H9 (cell line): ENCODE measurements at regions not wholly inside any gene's neighbourhood (a gene's known extent, or its start where the extent isn't known, plus 50 kb on each side); places are given as distances from the start of the nearest gene placed in this dataset.
A peak's percentile ranks its signal among the peaks of the same experiment; 100 is the strongest.
"Not testable (repeated sequence)": the region's sequence is repeated elsewhere in the genome, so short reads cannot be mapped to it uniquely, and the experiment has no call there.

ENCODE experiments used
- DNase-seq: peaks from one replicate; pipeline ENCODE4 v3.0.0-alpha.2; 2017
- H2AFZ ChIP-seq: one replicate; pipeline ENCODE4 v1.6.1; 2013; ENCODE audit warnings: mild to moderate bottlenecking, low read length, control low read depth, moderate library complexity
- H2AK5ac ChIP-seq: 2 replicates; pipeline ENCODE4 v1.6.1; 2013; ENCODE audit warnings: low read length, control low read depth, mixed read lengths; ENCODE audit not compliant: insufficient read length
- H2BK120ac ChIP-seq: one replicate; pipeline ENCODE4 v1.6.1; 2013; ENCODE audit warnings: low read depth, mild to moderate bottlenecking, low read length, control low read depth, inconsistent platforms; ENCODE audit not compliant: poor library complexity, severe bottlenecking
- H2BK12ac ChIP-seq: 2 replicates; pipeline ENCODE4 v1.6.1; 2013; ENCODE audit warnings: low read length, control low read depth, mixed read lengths, low read depth; ENCODE audit not compliant: insufficient read length
- H2BK15ac ChIP-seq: 2 replicates; pipeline ENCODE4 v1.6.1; 2013; ENCODE audit warnings: low read depth, low read length, control low read depth
- H2BK20ac ChIP-seq: one replicate; pipeline ENCODE4 v1.6.1; 2013; ENCODE audit warnings: low read depth, mild to moderate bottlenecking, low read length, control low read depth, inconsistent platforms; ENCODE audit not compliant: poor library complexity, severe bottlenecking
- H2BK5ac ChIP-seq: 2 replicates; pipeline ENCODE4 v1.6.1; 2013; ENCODE audit warnings: low read length, control low read depth, mixed read lengths; ENCODE audit not compliant: insufficient read length
- H3K14ac ChIP-seq: 2 replicates; pipeline ENCODE4 v1.6.1; 2013; ENCODE audit warnings: low read length, control low read depth; ENCODE audit not compliant: insufficient read depth
- H3K18ac ChIP-seq: 2 replicates; pipeline ENCODE4 v1.6.1; 2013; ENCODE audit warnings: low read depth, mild to moderate bottlenecking, mixed read lengths, low read length, control low read depth; ENCODE audit not compliant: insufficient read length
- H3K23ac ChIP-seq: 2 replicates; pipeline ENCODE4 v1.6.1; 2013; ENCODE audit warnings: low read length, control low read depth, mixed read lengths, low read depth; ENCODE audit not compliant: insufficient read length
- H3K23me2 ChIP-seq: 2 replicates; pipeline ENCODE4 v1.6.1; 2013; ENCODE audit warnings: low read depth, mild to moderate bottlenecking, mixed read lengths, low read length, control low read depth; ENCODE audit not compliant: insufficient read length, poor library complexity, severe bottlenecking
- H3K27ac ChIP-seq: 2 replicates; pipeline ENCODE4 v1.5.1; 2013; ENCODE audit warnings: low read length, control low read depth, mixed read lengths, low read depth; ENCODE audit not compliant: insufficient read length
- H3K27me3 ChIP-seq: 2 replicates; pipeline ENCODE4 v1.6.1; 2013; ENCODE audit warnings: low read length, control low read depth, inconsistent platforms; ENCODE audit not compliant: insufficient read depth
- H3K4ac ChIP-seq: 2 replicates; pipeline ENCODE4 v1.6.1; 2013; ENCODE audit warnings: low read depth, mild to moderate bottlenecking, control low read depth, inconsistent platforms, low read length, moderate library complexity
- H3K4me1 ChIP-seq: 2 replicates; pipeline ENCODE4 v1.6.1; 2013; ENCODE audit warnings: low read length, control low read depth, inconsistent platforms; ENCODE audit not compliant: insufficient read depth
- H3K4me2 ChIP-seq: 2 replicates; pipeline ENCODE4 v1.6.1; 2013; ENCODE audit warnings: low read length, control low read depth, mixed read lengths; ENCODE audit not compliant: insufficient read length, insufficient read depth
- H3K56ac ChIP-seq: 2 replicates; pipeline ENCODE4 v1.6.1; 2013; ENCODE audit warnings: low read depth, mild to moderate bottlenecking, mixed read lengths, low read length, control low read depth; ENCODE audit not compliant: insufficient read length
- H3K79me1 ChIP-seq: 2 replicates; pipeline ENCODE4 v1.6.1; 2013; ENCODE audit warnings: low read depth, mild to moderate bottlenecking, moderate library complexity, low read length, control low read depth, inconsistent platforms; ENCODE audit not compliant: insufficient read depth, poor library complexity, severe bottlenecking
- H3K79me2 ChIP-seq: 2 replicates; pipeline ENCODE4 v1.6.1; 2013; ENCODE audit warnings: low read length, control low read depth, inconsistent platforms; ENCODE audit not compliant: insufficient read depth
- H3K9ac ChIP-seq: 2 replicates; pipeline ENCODE4 v1.6.1; 2013; ENCODE audit warnings: low read length, control low read depth, mixed read lengths; ENCODE audit not compliant: insufficient read length; ENCODE audit errors: extremely low read depth
- H3K9me3 ChIP-seq: one replicate; pipeline ENCODE4 v1.6.1; 2013; ENCODE audit warnings: low read depth, low read length, inconsistent platforms; ENCODE audit not compliant: control insufficient read depth
- H3T11ph ChIP-seq: one replicate; pipeline ENCODE4 v1.6.1; 2013; ENCODE audit warnings: mild to moderate bottlenecking, low read length, control low read depth, inconsistent platforms
- H4K20me1 ChIP-seq: one replicate; pipeline ENCODE4 v1.6.1; 2013; ENCODE audit not compliant: control insufficient read depth, insufficient read length, insufficient read depth
- H4K5ac ChIP-seq: 2 replicates; pipeline ENCODE4 v1.6.1; 2013; ENCODE audit warnings: low read depth, mild to moderate bottlenecking, mixed read lengths, low read length, control low read depth; ENCODE audit not compliant: insufficient read length
- H4K8ac ChIP-seq: replicated peaks from 2 replicates; pipeline ENCODE4 v1.6.1; 2013; ENCODE audit warnings: low read length, control low read depth, mixed read lengths, low read depth; ENCODE audit not compliant: insufficient read length
- H4K91ac ChIP-seq: 2 replicates; pipeline ENCODE4 v1.6.1; 2013; ENCODE audit warnings: low read depth, mild to moderate bottlenecking, moderate library complexity, mixed read lengths, low read length, control low read depth; ENCODE audit not compliant: insufficient read length
- H3K27ac Mint-ChIP-seq, 3 experiments: 2 replicates in 2 of 3; 3 replicates in 1 of 3; pipeline ENCODE4 v1.8.0; 2020 to 2021; ENCODE audit warnings: mixed read lengths in 3 of 3, mild to moderate bottlenecking in 1 of 3, moderate library complexity in 1 of 3
- H3K27me3 Mint-ChIP-seq: 2 replicates; pipeline ENCODE4 v1.8.0; 2021; ENCODE audit warnings: low read depth, mild to moderate bottlenecking, moderate library complexity, mixed read lengths
- H3K36me3 Mint-ChIP-seq, 3 experiments: 2 replicates in 2 of 3; 3 replicates in 1 of 3; pipeline ENCODE4 v1.8.0; 2020 to 2021; ENCODE audit warnings: low read depth in 3 of 3, mixed read lengths in 3 of 3; ENCODE audit not compliant: insufficient read depth in 1 of 3
- H3K4me1 Mint-ChIP-seq, 2 experiments: 2 replicates each; pipeline ENCODE4 v1.8.0; 2020; ENCODE audit warnings: mixed read lengths in 2 of 2
- H3K4me3 Mint-ChIP-seq, 2 experiments: 2 replicates in 1 of 2; 3 replicates in 1 of 2; pipeline ENCODE4 v1.8.0; 2020 to 2021; ENCODE audit warnings: mild to moderate bottlenecking in 2 of 2, mixed read lengths in 2 of 2, moderate library complexity in 1 of 2
- H3K9me3 Mint-ChIP-seq, 2 experiments: 2 replicates in 1 of 2; 3 replicates in 1 of 2; pipeline ENCODE4 v1.8.0; 2020; ENCODE audit warnings: mild to moderate bottlenecking in 2 of 2, mixed read lengths in 2 of 2, moderate library complexity in 1 of 2
- WGBS: extraction: QIAGEN DNeasy Blood & Tissue Kit; methylation state at CpG from one replicate; pipeline ENCODE4 v1.1.7; 2013; ENCODE audit warnings: missing lambda C conversion rate, low lambda C conversion rate, mixed read lengths; ENCODE audit not compliant: insufficient read length; ENCODE audit errors: extremely low coverage; 5-methylcytosine and 5-hydroxymethylcytosine counted together
- TF ChIP-seq, protein P1 (sequence below): fragments of 200-600 bp; sonication (generic); conservative IDR thresholded peaks from 3 replicates; pipeline ENCODE4 v1.8.0; 2021; ENCODE audit warnings: antibody characterized with exemption, mild to moderate bottlenecking

DNA sequence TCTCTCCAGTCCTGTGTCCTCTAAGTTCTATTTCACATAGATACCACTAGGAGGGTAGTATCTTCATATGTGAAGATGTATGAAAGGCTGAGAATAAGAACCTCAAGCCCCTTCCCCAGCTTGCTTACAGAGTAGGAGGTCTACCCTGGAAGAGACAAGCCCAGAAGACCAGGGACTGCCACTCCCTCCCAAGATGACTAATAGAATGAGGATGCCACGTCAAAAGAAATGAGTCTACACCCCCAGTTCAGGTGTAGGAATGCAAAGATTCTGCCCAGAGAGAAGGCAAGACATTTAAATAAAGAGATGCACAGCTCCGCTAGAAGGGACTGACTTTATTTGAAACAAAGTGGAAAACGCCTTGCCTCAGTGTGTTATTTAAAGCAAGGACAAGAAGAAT, 1006.0 kb upstream of the USP15 start:
- Histone ChIP-seq H3T11ph (no peak overlapping the region), H3K23me2 (no peaks in the 10 kb centered on the region), H2AFZ (no peak overlapping the region), H3K4ac (no peak overlapping the region), H2BK20ac (no peak overlapping the region), H4K8ac (no peak overlapping the region), H3K23ac (no peak overlapping the region), H2BK15ac (no peak overlapping the region), H3K27ac (no peak overlapping the region), H3K4me1 (no peaks in the 10 kb centered on the region), H3K18ac (no peak overlapping the region), H2BK5ac (no peak overlapping the region), H3K79me1 (no peaks in the 10 kb centered on the region), H2BK12ac (no peak overlapping the region), H3K56ac (no peak overlapping the region), H3K9me3 (no peaks in the 10 kb centered on the region), H3K4me2 (no peak overlapping the region), H3K27me3 (no peaks in the 10 kb centered on the region), H4K91ac (no peak overlapping the region), H3K9ac (no peak overlapping the region), H2BK120ac (no peak overlapping the region), H3K14ac (no peak overlapping the region), H4K20me1 (no peaks in the 10 kb centered on the region), H4K5ac (no peak overlapping the region), H3K79me2 (no peaks in the 10 kb centered on the region), H2AK5ac (no peak overlapping the region)
- Mint-ChIP-seq H3K27me3 (no peaks in the 10 kb centered on the region), H3K4me1 (no peaks in the 10 kb centered on the region), H3K4me3 (no peak overlapping the region), H3K27ac (peak overlapping the region in 1 of 3 experiments; percentile 68; a peak in 1 of 7 replicates), H3K36me3 (peaks cover 0 to 4% (median 0%) of the 10 kb centered on the region in 3 experiments; a peak in 1 of 7 replicates), H3K9me3 (peaks cover 3 to 5% of the 10 kb centered on the region in 2 experiments; a peak in 2 of 5 replicates)
- DNase-seq, result no peak
- no CpG with 5 or more reads among the region's 3 CpGs for WGBS
- TF ChIP-seq, protein P1, sequence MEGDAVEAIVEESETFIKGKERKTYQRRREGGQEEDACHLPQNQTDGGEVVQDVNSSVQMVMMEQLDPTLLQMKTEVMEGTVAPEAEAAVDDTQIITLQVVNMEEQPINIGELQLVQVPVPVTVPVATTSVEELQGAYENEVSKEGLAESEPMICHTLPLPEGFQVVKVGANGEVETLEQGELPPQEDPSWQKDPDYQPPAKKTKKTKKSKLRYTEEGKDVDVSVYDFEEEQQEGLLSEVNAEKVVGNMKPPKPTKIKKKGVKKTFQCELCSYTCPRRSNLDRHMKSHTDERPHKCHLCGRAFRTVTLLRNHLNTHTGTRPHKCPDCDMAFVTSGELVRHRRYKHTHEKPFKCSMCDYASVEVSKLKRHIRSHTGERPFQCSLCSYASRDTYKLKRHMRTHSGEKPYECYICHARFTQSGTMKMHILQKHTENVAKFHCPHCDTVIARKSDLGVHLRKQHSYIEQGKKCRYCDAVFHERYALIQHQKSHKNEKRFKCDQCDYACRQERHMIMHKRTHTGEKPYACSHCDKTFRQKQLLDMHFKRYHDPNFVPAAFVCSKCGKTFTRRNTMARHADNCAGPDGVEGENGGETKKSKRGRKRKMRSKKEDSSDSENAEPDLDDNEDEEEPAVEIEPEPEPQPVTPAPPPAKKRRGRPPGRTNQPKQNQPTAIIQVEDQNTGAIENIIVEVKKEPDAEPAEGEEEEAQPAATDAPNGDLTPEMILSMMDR, result no peak

DNA sequence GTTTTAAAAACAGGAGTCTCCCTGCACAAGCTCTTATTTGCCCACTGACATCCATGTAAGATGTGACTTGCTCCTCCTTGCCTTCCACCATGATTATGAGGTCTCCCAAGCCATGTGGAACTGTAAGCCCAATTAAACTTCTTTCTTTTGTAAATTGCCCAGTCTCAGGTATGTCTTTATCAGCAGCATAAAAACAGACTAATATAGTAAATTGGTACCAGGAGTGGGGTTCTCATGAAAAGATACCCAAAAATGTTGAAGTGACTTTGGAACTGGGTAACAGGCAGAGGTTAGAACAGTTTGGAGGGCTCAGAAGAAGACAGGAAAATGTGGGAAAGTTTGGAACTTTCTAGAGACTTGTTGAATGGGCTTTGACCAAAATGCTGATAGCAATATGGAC, 995.9 kb upstream of the USP15 start:
- not testable (repeated sequence) for H3K27me3 Mint-ChIP-seq, H3K14ac ChIP-seq, H2BK120ac ChIP-seq, H3K27ac Mint-ChIP-seq, H4K20me1 ChIP-seq, H4K8ac ChIP-seq, H3K4me2 ChIP-seq, H3K23ac ChIP-seq, H2AFZ ChIP-seq, H3K27ac ChIP-seq, H3K4me1 ChIP-seq, H4K91ac ChIP-seq, DNase-seq, H2BK15ac ChIP-seq, H3K9ac ChIP-seq, H3K79me1 ChIP-seq, H3T11ph ChIP-seq, H3K4ac ChIP-seq, H2BK20ac ChIP-seq, H4K5ac ChIP-seq, H3K18ac ChIP-seq, H3K4me3 Mint-ChIP-seq, H3K9me3 ChIP-seq, H2BK5ac ChIP-seq, H2AK5ac ChIP-seq, H3K56ac ChIP-seq, H3K23me2 ChIP-seq, H3K79me2 ChIP-seq, H3K27me3 ChIP-seq, H2BK12ac ChIP-seq, H3K4me1 Mint-ChIP-seq
- Mint-ChIP-seq H3K9me3 (peaks cover 43 to 46% of the 10 kb centered on the region in 2 experiments), H3K36me3 (peaks cover 18 to 37% (median 20%) of the 10 kb centered on the region in 3 experiments)
